Endothelial cell of umbilical vein (primary cell): ENCODE measurements at regions not wholly inside any gene's neighbourhood (a gene's known extent, or its start where the extent isn't known, plus 50 kb on each side); places are given as distances from the start of the nearest gene placed in this dataset.

Source experiments
- POLR2A ChIP-seq: IDR thresholded peaks from 2 replicates; pipeline ENCODE4 v1.6.1; 2012; ENCODE audit warnings: low read depth, mild to moderate bottlenecking, control low read depth, low read length
- TF ChIP-seq, protein P1 (sequence below), 2 donors: IDR thresholded peaks; 1 replicate in 1 of 2; 2 replicates in 1 of 2; pipeline ENCODE4 v1.5.1; 2011; ENCODE audit warnings: low read length in 2 of 2, mild to moderate bottlenecking in 2 of 2, moderate library complexity in 2 of 2, control low read depth in 1 of 2, inconsistent platforms in 1 of 2, low read depth in 1 of 2; ENCODE audit not compliant: insufficient read depth in 1 of 2; ENCODE audit errors: extremely low read depth in 1 of 2

DNA sequence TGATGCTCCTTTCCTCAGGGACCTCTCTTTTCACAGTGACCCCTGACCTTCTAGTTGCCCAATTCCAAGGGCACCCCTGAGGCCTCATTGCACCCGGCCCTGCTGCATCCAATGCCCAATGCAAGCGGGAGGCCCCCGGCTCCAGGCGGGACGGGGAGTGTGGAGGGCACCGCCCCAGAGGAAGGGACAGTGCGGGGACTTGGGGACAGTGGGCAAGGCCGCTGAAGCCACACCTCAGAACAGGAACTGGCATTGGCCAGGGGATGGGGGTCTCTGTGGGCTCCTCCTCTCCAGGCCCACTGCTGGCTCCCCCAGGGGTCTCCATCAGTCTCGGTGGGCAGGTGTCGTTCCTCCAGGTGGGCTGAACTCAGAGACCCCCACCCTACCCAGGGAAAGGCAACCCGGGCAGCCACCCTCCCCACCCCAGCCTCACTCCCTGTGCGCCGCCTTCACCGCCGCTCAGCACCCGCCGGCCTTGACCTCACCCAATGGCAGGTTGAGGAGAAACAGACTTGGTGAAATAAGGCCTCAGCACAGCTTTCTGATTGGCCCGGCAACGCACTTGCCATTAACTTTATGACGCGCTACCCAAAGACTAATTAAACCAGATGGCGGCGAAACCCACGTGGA, 1312.0 kb downstream of the BRD1 start:
- TF ChIP-seq, protein P1, sequence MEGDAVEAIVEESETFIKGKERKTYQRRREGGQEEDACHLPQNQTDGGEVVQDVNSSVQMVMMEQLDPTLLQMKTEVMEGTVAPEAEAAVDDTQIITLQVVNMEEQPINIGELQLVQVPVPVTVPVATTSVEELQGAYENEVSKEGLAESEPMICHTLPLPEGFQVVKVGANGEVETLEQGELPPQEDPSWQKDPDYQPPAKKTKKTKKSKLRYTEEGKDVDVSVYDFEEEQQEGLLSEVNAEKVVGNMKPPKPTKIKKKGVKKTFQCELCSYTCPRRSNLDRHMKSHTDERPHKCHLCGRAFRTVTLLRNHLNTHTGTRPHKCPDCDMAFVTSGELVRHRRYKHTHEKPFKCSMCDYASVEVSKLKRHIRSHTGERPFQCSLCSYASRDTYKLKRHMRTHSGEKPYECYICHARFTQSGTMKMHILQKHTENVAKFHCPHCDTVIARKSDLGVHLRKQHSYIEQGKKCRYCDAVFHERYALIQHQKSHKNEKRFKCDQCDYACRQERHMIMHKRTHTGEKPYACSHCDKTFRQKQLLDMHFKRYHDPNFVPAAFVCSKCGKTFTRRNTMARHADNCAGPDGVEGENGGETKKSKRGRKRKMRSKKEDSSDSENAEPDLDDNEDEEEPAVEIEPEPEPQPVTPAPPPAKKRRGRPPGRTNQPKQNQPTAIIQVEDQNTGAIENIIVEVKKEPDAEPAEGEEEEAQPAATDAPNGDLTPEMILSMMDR (IDR thresholded peaks at IDR 0.05; ENCODE audit: extremely low read depth in 1 of 2, insufficient read depth in 1 of 2, low read depth in 1 of 2, low read length in 2 of 2): no peak
- TF ChIP-seq POLR2A: no peak
